Activated CD8-positive, alpha-beta memory T cell treated with anti-CD3 and anti-CD28 coated beads for 48 hours (primary cell): ENCODE measurements at regions not wholly inside any gene's neighbourhood (a gene's known extent, or its start where the extent isn't known, plus 50 kb on each side); places are given as distances from the start of the nearest gene placed in this dataset.

Experiments used
- DNase-seq, 3 experiments: peaks; one replicate each; pipeline ENCODE4 v3.0.0-alpha.2; 2020; ENCODE audit warnings: low read depth in 2 of 3, low spot score in 2 of 3

DNA sequence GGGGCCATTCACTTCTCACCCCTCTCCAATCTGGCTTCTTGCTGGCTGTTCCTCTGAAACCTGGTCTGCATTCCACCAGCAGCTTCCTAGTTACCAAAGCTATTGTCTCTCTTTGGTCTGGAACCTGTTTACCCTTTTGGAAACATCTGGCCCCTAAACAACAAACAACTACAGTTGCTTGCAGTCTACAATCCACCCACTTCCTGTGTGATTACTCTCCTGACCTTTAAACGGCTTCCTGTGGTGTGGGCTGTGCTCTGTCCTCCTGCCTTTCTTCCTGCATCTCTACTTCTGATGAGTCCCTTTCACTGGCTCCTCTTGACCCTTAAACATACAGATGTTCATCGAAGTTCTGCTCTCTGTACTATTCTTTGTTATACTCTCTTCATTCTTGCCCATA lies 303.8 kb downstream of the TDRD15 start:
- DNase-seq = no peak

DNA sequence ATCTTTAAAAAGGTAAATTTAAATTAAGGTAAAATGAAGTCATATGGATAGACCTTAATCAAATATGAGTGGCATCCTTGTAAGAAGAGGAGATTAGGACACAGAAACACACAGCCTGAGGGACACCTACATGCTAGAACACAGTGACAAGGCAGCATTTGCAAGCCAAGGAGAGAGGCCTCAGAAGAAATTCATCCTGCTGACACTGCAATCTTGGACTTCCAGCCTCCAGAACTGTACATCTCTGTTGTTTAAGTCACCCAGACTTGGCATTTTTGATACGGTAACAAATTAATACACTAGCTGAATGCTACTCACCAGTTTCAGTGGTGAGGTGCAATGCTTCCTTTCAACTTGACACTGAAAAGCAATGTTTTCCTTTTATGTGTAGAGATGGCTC lies 305.0 kb downstream of the TDRD15 start:
- no peak for DNase-seq

DNA sequence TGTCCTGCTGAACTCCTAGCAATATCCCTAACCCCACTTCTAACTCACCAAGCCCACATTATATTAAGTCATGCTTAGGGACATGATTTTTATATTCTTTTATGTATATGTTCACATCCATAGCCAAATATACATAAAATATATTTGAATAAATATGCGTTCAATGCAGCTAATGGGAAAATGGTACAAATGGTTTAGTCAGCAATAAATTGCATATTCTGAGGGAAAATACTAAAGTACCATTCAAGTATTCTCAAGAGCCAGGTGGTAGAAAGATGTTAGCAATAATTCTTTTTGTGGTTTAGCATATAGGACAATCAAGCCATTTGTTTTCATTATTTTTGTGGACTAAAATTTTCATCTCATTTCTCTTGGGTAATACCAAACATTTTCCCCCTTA lies 306.0 kb downstream of the TDRD15 start:
- no peak for DNase-seq

DNA sequence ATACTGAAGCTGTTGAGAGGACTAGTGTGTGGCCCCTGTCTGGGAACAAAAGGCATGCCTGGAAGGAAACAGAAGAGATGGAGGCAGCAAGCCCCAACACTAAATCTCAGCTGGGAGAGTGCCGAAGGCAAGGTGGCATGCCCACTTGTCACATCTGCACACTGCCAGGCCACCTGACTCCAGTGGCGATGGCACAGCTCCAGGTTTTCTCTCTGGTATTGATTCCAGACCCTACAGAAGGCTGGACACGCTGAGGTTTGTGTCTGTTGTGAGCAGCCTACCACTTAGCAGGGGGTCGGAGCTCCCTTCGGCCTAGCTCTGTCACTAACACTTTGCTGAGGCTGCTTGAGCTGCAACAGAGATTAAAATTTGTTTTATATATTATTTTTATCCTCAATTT lies 307.3 kb downstream of the TDRD15 start:
- no peak for DNase-seq

DNA sequence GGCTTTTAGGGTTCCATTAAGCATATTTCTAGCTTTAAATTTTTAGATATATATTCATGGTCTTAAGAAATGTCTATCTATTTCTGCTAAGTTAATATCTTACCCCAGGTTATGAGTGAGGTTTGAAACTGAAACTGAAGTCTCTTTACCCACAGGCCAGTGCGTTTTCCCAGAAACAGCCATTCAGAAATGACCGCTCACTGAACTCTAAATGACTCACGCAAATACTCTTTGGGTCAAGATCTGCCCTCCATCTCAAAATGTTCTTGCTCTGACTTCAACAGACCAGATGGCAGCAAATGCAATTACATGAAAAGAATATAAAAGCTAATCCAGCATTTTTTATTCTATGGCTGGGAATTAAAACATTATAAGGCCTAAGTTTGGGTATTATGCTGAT lies 315.2 kb downstream of the TDRD15 start:
- DNase-seq = no peak

DNA sequence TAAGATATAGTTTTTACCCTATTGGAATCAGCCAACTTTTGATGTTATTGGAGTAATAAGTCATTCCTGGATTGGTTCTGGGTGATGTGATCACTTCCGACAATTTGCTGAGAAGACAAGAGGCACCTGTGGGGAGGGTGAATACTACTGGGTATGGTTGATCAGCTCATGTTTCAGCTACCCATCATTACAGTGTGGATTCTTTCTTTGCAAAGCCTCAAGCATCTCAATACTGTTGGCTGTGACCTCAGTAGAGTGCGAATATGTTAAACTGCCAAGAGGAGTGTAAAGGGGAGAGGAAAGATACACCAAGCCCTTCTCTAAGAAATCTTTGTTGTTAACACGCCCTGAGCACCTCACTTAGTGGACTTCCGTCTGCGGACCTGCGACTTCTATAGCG lies 317.7 kb downstream of the TDRD15 start:
- DNase-seq = no peak

DNA sequence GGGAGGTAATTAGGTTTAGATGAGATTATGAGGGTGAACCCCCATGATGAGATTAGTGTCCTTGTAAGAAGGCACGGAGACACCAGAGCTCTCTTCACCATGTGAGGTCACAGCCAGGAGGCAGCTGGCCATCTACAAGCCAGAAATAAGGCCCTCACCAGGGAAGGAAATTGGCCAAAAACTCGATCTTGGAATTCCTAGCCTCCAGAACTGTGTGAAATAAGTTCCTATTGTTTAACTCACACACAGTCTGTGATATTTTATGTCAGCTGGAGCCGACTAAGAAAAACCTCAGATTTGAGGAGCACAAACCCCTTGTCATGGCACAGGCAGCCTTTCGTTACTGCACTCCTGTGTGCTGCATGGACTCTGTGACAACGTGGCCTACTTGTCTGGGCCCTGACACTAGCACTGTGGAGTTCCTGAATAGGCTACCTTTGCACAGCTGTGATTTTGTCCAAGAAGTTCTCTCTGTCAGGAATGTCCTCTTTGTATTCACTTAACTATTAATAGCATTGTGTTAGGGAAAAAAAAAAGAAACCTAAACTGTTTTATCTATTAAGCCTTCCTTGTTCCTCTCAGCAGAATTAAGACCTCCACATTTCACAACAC lies 319.8 kb downstream of the TDRD15 start:
- no peak for DNase-seq

DNA sequence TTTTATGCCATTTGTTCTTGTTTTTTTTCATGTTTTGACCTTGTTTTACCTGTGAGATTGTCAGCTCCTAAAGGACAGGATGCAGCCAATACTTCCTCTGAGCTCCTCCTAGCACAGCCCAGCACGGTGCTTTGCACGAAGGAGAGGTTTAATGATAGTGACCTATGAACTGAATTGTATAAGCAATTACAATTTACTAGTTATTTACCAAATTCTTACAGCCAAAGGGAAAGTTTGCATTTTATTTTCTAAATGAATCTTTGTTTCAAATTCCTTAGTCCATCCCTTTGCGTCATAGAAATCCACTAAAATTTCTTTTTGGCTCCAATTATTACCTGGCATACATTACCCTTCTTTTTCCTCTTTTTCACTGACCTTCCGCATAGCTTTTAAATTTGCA lies 326.1 kb downstream of the TDRD15 start:
- no peak for DNase-seq

DNA sequence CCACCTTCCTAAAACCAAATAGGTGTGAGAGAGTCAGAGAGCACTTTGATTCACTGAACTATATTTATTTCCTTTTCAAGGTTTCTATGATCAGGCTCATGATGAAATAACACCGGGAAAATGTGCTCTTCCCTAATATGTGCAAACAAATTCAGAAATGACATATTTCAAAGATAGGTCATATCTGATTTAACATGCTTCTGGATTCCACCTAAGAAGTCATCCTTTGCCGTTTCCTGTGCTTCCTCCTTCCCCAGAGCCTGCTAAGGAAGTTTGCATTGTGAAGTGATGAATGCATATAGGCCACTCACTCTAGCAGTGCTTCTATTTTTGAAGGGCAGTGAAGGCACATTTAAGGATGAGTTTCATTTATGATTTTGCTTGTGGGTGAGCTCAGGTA lies 327.6 kb downstream of the TDRD15 start:
- DNase-seq = no peak

DNA sequence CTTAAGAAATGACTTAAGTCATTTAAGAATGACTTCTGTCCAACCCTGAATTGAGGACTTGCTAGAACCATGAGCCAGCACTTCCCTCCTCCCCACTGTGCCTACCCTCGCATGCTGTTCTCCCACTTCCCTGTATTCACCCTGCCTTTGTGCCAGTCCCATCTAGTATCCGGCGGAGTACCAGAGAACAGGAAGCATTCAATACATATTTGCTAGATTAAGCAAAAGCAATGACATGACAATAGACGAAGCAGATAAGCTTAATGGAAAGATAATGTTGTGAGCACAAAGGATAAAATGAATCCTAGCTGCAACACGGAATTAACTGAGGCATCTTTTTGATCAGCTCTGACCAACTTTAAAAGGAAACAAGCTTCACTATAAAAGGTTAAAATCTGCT lies 328.5 kb downstream of the TDRD15 start:
- no peak for DNase-seq

DNA sequence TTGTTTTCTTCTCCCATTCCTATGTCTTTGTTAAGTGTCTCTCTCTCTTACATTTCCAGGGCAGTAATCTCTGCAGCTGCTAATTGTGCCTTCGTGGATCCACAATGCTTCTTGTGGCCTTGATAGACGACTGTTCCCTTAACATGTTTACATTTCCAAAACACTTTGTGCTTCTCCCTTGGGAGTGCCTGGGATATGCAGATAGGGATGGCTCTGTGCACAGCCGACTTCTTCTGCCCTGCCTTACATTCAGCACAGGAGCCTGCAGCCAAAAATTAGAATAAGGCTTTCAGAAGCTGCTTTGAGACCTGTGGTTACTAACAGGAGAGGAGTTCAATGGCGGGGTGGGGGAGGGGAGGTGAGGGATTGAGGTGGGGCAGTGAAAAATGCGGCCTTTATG lies 328.9 kb downstream of the TDRD15 start:
- DNase-seq = no peak

DNA sequence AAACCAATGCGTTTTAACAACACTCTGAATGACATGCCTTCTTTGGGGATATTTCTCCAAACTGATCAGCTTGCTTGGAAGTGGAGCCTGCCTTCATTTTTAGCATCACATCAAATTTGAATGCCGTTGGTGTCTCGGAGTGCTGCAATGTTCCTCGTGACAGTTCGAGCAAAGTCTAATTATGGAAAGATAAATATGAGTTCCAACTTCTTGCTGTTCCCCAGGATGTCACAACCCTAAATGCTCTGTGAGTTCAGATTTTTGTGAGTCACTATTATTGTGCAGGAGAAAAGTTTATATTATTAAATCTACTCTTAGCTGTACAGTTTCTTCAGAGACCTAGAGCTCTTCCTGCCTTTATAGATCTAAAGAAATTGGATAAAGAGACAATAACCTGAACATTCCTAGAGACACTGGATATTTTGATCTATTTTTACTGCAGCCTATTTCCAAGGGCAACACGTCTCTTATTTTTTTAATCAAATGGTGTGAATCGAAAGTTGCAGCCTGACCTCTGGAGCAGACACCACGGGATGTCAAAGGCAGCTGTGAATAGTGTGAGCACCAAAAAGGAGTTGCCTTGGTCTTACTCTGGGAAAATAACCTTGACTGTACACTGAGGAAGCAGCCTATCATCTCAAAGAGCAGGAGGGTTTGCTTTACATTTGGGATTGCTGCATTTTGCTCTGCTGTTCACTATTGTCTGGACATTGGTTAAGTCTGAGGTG lies 330.1 kb downstream of the TDRD15 start:
- DNase-seq = no peak

DNA sequence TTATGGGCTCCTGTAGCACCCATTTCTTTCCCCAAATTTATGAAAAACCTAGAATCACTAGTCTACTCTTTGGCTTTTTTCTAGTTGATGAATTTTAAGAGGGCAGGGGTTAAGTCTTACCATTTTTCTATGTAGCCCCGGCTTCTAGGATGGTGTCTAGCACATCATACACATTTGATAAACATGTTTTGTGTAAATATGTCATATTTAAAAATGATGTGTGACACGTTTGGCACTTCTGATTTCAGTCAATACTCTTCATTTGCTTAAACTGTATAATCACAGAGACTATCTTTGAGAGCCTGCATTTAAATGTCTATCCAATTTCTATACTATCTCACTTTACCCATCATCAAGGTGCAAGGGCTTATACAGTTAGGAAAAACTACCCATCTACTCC lies 331.1 kb downstream of the TDRD15 start:
- no peak for DNase-seq

DNA sequence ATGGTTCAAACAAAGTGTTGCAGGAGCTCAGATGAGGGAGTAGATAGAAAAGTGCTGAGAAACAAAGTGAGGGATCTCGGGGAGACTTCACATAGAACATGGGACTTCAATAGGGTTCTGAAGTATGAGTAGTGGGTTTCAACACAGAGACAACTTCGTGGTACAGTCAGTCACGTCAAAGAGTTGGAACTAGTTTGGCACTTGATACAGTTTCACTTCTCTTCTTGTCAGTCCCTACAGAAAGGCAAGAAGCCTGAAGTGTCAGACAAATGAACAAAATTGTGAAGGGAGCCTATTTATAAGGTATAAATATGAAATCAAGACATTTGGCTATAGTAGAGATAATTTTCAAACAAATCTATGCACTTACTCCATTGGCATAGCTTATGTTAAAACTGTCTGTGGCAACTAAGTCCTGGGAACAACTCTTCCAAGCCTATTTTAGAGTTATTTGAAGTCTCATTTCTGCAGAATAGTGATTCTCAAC lies 338.0 kb downstream of the TDRD15 start:
- DNase-seq = no peak

DNA sequence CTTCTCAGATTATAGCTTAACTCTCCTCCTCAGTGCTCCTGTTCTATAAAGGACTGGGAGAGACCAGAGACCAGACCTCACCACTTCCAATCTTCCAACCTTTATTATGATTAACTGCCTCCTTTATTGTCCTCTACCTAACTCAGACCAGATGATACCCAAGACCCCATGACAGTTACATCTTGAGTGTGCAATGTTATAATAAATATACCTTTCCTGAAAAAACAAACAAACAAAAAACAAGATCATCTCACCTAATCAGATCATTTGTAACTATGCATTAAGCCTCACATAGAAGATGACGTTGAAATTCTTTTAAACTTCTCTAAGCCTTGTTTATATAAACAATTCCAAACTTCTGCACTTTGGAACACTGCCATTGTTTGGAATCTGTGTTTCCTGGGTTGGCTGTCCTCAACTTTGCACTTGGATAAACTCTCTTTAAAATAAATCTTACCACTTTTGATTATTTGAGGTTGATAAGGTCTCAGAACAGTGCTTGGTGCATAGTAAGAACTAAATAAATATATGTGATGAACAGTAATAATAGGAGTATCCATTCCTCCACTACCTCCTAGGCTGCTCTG lies 342.7 kb downstream of the TDRD15 start:
- no peak for DNase-seq

DNA sequence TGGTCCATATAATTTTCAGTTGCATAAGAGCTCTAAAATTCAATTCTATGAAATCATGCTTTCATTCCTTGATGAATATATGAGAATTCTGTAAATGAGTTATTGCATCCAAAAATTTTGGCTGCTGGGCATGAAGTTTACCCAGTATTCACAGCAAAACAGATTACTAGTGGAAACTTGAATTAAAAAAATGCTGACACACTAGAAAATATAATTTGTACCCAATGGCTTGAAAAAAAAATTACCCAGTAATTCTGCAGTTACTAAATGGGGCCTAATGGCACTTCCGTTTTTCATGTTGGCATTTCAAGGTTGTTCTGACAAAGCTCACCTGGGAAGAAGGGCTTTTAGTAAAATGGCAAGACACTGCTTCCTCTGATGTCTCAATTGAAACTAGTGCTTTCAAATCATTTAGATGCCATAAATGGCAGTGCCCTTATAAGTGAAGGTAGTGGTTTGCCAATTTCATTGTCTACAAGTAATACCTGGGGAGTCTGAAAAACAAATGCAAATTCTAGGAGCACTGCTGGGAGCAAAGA lies 343.6 kb downstream of the TDRD15 start:
- DNase-seq = no peak

DNA sequence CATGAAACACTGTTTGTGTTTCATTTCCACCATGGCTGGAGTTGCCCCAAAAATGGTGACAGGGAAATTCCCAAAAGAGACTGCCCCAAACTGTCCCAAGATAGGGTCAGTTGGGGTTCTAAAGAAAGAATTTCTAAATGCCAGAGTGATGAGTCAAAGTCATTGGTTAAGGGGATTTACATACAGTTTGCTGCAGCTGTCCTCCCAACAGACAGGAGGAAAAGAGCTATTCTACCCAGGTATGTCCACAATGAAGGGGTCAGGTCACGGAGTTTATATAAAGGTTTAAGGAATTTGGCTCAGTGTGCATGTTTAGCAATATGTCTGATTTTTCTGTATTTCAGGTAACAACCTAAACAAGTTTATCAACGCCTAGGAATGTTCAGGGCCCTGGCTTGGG lies 344.1 kb downstream of the TDRD15 start:
- DNase-seq = no peak

DNA sequence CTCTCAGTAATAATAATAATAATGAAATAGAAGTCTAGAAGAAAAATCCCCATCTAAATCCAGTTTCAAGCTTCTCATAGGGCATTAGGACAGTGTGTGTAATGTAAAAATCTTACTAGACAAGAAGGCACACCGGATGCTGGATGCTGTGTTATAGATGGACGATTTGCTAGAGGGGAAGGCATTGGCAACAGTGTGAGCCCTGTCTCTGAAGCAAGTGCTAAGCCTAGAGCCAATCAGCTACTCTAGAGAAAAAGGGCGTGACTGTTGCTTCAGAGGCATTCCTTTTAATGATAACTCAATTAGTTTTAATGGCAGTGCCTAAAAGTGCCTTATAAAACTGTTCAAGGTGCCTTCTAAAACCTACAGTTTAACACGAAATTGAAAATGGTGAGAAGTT lies 344.9 kb downstream of the TDRD15 start:
- DNase-seq = no peak

DNA sequence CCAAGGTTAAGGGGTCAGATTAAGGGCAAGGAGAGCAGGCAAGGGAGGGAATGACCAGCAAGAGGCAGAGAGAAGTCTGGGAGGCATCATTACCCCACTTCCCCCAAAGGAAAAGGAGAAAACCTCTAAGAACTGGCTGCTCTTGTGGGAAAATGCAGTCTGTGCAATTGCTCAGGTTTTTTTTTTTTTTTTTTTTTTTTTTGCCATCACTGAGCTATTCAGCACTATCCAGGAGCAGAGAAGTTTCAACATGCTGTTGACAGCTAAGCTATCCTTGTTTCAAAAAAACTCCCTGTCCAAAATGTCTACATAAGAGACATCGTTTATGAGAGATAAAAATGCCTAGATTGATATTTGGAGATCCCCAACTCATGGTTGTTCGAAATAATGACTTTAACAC lies 345.4 kb downstream of the TDRD15 start:
- no peak for DNase-seq

DNA sequence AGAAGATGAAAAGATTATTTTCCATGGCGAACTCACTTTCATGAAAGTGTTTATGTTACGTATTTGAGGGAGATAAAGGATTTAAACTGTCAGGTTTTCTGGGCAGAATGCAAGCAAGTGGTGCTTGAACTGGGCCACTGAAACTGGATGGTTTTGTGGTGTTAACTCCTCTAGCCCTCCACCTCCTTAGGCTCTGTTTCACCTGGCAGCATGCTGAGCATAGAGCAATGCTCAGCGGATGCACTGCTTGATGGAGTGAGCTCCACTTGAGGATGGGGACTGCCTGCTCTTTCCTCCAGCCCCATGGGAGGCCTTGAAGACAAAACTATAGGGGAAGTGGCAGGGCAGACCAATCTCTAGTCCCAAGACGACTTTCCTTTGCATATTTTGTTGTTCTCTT lies 345.8 kb downstream of the TDRD15 start:
- no peak for DNase-seq

DNA sequence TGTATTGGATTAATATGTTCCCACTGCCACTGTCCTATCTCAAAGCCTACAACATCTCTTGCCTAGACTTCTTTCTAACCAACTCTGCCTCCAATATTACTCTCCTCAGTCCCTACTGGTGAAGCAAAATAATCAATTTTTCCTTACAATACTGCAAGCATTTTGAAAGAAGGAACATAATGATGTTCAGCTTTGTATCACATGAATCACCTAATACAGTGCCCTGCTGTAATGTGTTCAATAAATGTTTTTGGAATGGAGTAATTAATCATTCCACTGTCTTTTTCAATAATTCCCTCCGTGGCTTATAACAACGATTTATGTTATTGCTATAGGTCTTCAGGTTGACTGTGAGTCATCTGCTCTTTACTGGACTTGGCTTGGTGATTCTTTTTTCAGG lies 356.4 kb downstream of the TDRD15 start:
- DNase-seq = no peak

DNA sequence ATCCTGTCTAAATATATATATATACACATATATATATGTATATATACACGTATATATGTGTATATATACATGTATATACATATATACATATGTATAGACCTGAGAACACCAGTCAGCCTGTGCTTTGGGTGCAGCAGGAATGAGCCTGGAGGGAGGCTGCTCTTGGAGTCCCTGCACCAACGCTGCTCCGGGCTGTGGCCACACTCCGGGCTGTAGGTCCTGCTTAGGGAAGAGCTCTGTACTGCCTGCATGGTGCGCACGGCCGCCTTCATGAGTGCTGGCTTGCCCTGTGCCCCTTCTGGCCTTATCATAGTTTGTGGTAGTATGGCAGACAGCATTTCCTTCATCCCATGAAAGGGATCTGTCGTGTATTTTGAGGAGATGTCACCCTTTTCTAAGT lies 360.9 kb downstream of the TDRD15 start:
- no peak for DNase-seq
